ENCODE measurements at regions not wholly inside any gene's neighbourhood (a gene's known extent, or its start where the extent isn't known, plus 50 kb on each side); places are given as distances from the start of the nearest gene placed in this dataset.

GRCh38 chr2:192307530-192307929, 112.8 kb upstream of the TMEFF2 start:
- TF ChIP-seq EZH2phosphoT487 (IDR thresholded peaks at IDR 0.05; ENCODE audit: low read length), result no peak
- no peak for TF ChIP-seq CTCF (IDR thresholded peaks at IDR 0.05; ENCODE audit: low read length)
- no peak for TF ChIP-seq EZH2 (optimal IDR thresholded peaks at IDR 0.05; ENCODE audit: low read depth, low read length)
- no peak overlapping the region for H3K4me3 ChIP-seq (ENCODE audit: low read length)
- no peak overlapping the region for H3K27ac ChIP-seq (ENCODE audit: low read length)
- 0 out of 2 replicates have a peak, but pooled peaks cover 3% of the 10 kb centered on the region for H3K4me1 ChIP-seq (ENCODE audit: low read length)
- no peaks in the 10 kb centered on the region for H3K9me2 ChIP-seq (replicated peaks; ENCODE audit: insufficient read depth, low read length)
- H3K79me2 ChIP-seq (ENCODE audit: low read length), result no peaks in the 10 kb centered on the region
- no peaks in the 10 kb centered on the region for H3K36me3 ChIP-seq (replicated peaks; ENCODE audit: insufficient read depth, low read length)
- no peaks in the 10 kb centered on the region for H3K27me3 ChIP-seq (replicated peaks; ENCODE audit: insufficient read depth, low read length)
- no peak for DNase-seq
- H2AFZ ChIP-seq (ENCODE audit: low read length), result no peak overlapping the region
- no peaks in the 10 kb centered on the region for H3F3A ChIP-seq (ENCODE audit: insufficient read depth, low read length)
- H3K4me2 ChIP-seq (ENCODE audit: low read depth, low read length), result no peak overlapping the region
- H3K9ac ChIP-seq (ENCODE audit: low read length), result no peak overlapping the region
- no peaks in the 10 kb centered on the region for H3K9me3 ChIP-seq (replicated peaks; ENCODE audit: insufficient read depth, low read length)
- H4K20me1 ChIP-seq (ENCODE audit: insufficient read depth, low read length), result no peaks in the 10 kb centered on the region

DNA sequence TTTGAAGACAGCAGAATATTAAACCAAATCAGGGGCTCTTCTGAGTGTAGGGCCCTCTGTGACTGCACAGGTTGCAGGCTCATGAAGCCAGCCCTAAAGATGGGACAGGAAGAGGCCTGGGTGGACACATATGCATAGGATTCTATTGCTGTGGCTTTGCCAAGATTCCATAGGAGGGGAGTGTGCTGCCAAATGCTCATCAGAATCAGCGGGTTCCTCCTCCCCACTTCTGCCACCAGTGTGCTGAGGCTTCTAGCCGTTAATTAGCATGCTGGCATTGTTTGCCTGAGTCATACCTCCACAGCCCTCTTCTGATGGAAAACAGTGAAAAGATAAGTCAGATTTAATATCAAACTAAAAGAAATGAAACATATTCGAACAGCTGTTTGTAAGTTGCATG, 103.9 kb upstream of the TMEFF2 start:
- TF ChIP-seq EZH2 (optimal IDR thresholded peaks at IDR 0.05; ENCODE audit: low read depth, low read length), result no peak
- no peak for TF ChIP-seq CTCF (IDR thresholded peaks at IDR 0.05; ENCODE audit: low read length)
- TF ChIP-seq EZH2phosphoT487 (IDR thresholded peaks at IDR 0.05; ENCODE audit: low read length), result no peak
- H3K4me3 ChIP-seq (ENCODE audit: low read length), result no peak overlapping the region
- H3K27ac ChIP-seq (ENCODE audit: low read length), result no peak overlapping the region
- no peak overlapping the region for H3K4me2 ChIP-seq (ENCODE audit: low read depth, low read length)
- H3K4me1 ChIP-seq (ENCODE audit: low read length), result no peaks in the 10 kb centered on the region
- H3K9me2 ChIP-seq (replicated peaks; ENCODE audit: insufficient read depth, low read length), result no peaks in the 10 kb centered on the region
- no peaks in the 10 kb centered on the region for H4K20me1 ChIP-seq (ENCODE audit: insufficient read depth, low read length)
- H3K27me3 ChIP-seq (replicated peaks; ENCODE audit: insufficient read depth, low read length), result no peaks in the 10 kb centered on the region
- no peak overlapping the region for H2AFZ ChIP-seq (ENCODE audit: low read length)
- no peaks in the 10 kb centered on the region for H3F3A ChIP-seq (ENCODE audit: insufficient read depth, low read length)
- no peaks in the 10 kb centered on the region for H3K79me2 ChIP-seq (ENCODE audit: low read length)
- no peaks in the 10 kb centered on the region for H3K9me3 ChIP-seq (replicated peaks; ENCODE audit: insufficient read depth, low read length)
- H3K36me3 ChIP-seq (replicated peaks; ENCODE audit: insufficient read depth, low read length), result no peaks in the 10 kb centered on the region
- no peak overlapping the region for H3K9ac ChIP-seq (ENCODE audit: low read length)
- no peak for DNase-seq

DNA sequence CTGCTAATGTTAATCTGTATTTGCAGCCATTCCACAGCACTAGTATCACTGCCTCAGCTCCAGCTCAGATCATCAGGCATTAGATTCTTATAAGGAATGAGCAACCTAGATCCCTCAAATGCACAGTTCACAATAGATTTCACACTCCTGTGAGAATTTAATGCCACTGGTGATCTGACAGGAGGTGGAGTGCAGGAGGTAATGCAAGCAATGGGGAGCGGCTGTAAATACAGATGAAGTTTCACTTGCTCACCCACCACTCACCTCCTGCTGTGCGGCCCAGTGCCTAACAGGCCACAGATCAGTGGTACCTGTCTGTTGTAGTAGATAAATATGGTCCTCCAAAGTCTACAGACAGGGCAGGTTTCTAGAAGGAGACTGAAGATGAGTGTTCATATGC, 97.7 kb upstream of the TMEFF2 start:
- TF ChIP-seq CTCF (IDR thresholded peaks at IDR 0.05; ENCODE audit: low read length) (no peak), EZH2 (optimal IDR thresholded peaks at IDR 0.05; ENCODE audit: low read depth, low read length) (no peak), EZH2phosphoT487 (IDR thresholded peaks at IDR 0.05; ENCODE audit: low read length) (no peak)
- no peaks in the 10 kb centered on the region for H3K36me3 ChIP-seq (replicated peaks; ENCODE audit: insufficient read depth, low read length)
- no peaks in the 10 kb centered on the region for H3K27me3 ChIP-seq (replicated peaks; ENCODE audit: insufficient read depth, low read length)

More for the DNA sequence above, 97.7 kb upstream of the TMEFF2 start:
- no peaks in the 10 kb centered on the region for H3K9me3 ChIP-seq (replicated peaks; ENCODE audit: insufficient read depth, low read length)
- no peak overlapping the region for H3K27ac ChIP-seq (ENCODE audit: low read length)
- no peaks in the 10 kb centered on the region for H3K79me2 ChIP-seq (ENCODE audit: low read length)
- H3K9me2 ChIP-seq (replicated peaks; ENCODE audit: insufficient read depth, low read length), result no peaks in the 10 kb centered on the region
- H3K4me2 ChIP-seq (ENCODE audit: low read depth, low read length), result no peak overlapping the region
- no peaks in the 10 kb centered on the region for H3F3A ChIP-seq (ENCODE audit: insufficient read depth, low read length)
- no peak for DNase-seq
- H3K9ac ChIP-seq (ENCODE audit: low read length), result no peak overlapping the region
- H3K4me3 ChIP-seq (ENCODE audit: low read length), result no peak overlapping the region
- H3K4me1 ChIP-seq (ENCODE audit: low read length), result no peaks in the 10 kb centered on the region
- no peak overlapping the region for H2AFZ ChIP-seq (ENCODE audit: low read length)
- no peaks in the 10 kb centered on the region for H4K20me1 ChIP-seq (ENCODE audit: insufficient read depth, low read length)
